ENCODE measurements at regions not wholly inside any gene's neighbourhood (a gene's known extent, or its start where the extent isn't known, plus 50 kb on each side); places are given as distances from the start of the nearest gene placed in this dataset.

- no peak for TF ChIP-seq TAF1 (conservative IDR thresholded peaks at IDR 0.05)
- TF ChIP-seq, protein P1, sequence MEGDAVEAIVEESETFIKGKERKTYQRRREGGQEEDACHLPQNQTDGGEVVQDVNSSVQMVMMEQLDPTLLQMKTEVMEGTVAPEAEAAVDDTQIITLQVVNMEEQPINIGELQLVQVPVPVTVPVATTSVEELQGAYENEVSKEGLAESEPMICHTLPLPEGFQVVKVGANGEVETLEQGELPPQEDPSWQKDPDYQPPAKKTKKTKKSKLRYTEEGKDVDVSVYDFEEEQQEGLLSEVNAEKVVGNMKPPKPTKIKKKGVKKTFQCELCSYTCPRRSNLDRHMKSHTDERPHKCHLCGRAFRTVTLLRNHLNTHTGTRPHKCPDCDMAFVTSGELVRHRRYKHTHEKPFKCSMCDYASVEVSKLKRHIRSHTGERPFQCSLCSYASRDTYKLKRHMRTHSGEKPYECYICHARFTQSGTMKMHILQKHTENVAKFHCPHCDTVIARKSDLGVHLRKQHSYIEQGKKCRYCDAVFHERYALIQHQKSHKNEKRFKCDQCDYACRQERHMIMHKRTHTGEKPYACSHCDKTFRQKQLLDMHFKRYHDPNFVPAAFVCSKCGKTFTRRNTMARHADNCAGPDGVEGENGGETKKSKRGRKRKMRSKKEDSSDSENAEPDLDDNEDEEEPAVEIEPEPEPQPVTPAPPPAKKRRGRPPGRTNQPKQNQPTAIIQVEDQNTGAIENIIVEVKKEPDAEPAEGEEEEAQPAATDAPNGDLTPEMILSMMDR (IDR thresholded peaks at IDR 0.05; ENCODE audit: low read depth, low read length, missing input control): no peak
- TF ChIP-seq, protein P2, sequence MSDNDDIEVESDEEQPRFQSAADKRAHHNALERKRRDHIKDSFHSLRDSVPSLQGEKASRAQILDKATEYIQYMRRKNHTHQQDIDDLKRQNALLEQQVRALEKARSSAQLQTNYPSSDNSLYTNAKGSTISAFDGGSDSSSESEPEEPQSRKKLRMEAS (IDR thresholded peaks at IDR 0.05): no peak
- no peak for TF ChIP-seq ZBTB33 (IDR thresholded peaks at IDR 0.05)
- TF ChIP-seq FOXA2 (IDR thresholded peaks at IDR 0.05): no peak
- TF ChIP-seq RXRA (IDR thresholded peaks at IDR 0.05): no peak
- no peak for TF ChIP-seq SP1 (IDR thresholded peaks at IDR 0.05)
- no peak for TF ChIP-seq JUND (IDR thresholded peaks at IDR 0.05)
- no peak for TF ChIP-seq NR2F2 (IDR thresholded peaks at IDR 0.05)
- TF ChIP-seq GABPA (IDR thresholded peaks at IDR 0.05 in 1 of 2, conservative IDR thresholded peaks at IDR 0.05 in 1 of 2): no peak
These were observed 201.2 kb downstream of the SREK1 start for GRCh38 chr5:66345281-66345680.

Measured in liver (tissue), 3 donors.